HG02610 (cell line): ENCODE measurements at regions not wholly inside any gene's neighbourhood (a gene's known extent, or its start where the extent isn't known, plus 50 kb on each side); places are given as distances from the start of the nearest gene placed in this dataset.

Experiments
- ATAC-seq: cut with Tn5 transposase; IDR thresholded peaks from one replicate; pipeline ENCODE4 v1.9.1; 2021; ENCODE audit warnings: mild to moderate bottlenecking, moderate library complexity; ENCODE audit not compliant: unreplicated experiment

DNA sequence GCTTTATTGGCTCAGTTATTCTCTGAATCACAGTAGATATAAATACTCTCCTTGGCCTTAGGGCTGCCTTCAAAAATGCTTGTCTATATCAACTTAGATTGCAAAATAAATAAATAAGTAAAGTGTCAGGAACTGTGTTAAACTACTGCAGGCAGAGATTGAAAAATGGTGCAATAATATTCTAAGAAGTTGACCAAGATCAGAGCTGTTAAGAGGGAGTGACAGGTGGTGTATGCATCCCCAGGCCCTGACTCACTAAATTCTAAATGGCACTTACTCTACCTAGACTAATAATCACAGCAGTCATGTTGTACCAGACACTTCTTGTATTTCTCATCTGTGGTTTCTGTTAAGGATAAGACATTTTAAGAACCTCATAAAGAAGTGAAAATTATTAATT, 235.1 kb upstream of the SPOCK3 start:
- no peak for ATAC-seq

DNA sequence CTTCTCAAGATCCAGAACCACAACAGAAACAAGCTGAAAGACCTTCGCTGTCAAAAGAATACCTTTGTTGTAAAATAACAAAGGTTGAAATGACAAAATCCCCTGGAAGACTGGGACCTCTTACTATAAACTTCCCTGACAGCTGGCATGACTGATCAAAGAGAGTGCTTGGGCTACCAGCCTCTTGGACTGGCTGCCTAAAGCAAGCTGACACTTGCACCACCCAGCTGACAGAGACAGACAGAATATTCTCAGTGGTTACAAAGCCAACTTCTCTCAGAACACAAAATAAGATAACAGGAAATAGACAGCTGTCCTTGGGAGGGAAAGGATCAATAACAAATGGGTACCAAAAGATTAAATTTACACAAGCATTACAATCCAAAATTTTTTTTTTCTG, 241.7 kb upstream of the SPOCK3 start:
- no peak for ATAC-seq

DNA sequence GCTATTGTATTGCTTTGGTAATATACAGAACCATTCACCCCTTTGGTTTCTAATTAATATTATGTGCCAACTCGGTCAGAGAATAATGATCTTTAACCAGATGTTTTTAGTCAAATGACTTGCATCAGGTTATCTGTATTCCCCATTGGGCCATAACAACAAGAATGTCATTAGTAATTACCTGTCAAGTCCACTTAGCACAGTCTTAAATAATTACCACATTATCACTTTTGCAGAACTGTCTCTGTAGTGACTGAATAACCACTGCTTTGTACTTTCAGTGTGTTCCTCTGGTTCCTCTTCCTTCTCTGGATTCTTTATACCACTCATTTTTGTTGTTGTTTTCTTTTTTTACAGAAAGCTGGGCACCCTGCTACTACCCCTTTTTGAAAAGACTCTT, 257.7 kb upstream of the SPOCK3 start:
- ATAC-seq = no peak

DNA sequence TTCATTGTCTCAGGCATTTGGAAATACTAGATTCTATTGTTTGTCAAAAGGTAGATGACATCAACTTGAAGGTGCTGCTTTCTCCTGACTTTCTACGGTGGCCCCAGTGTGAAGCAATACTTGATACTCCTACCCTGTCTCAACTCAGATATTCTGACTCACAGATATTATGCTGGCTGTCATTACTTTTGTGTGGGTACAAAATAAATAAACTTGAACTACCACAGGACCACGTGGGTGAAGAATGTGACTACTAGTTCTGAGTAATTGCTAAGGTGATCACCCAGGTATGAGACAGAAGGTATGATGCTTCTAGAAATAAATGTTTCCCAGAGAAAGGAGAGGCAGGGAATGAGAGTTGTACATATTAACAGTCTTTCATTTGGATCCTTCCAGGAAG, 275.3 kb upstream of the SPOCK3 start:
- ATAC-seq = no peak

DNA sequence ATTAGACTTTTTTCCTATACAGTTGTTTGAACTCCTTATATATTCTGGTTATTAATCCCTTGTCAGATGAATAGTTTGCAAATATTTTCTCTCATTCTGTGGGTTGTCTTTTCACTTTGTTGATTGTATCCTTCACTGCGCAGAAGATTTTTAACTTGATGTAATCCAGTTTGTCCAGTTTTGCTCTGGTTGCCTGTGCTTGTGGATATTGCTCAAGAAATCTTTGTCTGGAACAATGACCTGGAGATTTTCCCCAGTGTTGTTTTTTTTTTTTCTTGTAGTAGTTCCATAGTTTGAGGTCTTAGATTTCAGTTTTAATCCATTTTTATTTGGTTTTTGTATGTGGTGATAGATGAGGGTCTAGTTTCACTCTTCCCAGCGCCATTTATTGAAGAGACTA, 289.8 kb upstream of the SPOCK3 start:
- no peak for ATAC-seq

DNA sequence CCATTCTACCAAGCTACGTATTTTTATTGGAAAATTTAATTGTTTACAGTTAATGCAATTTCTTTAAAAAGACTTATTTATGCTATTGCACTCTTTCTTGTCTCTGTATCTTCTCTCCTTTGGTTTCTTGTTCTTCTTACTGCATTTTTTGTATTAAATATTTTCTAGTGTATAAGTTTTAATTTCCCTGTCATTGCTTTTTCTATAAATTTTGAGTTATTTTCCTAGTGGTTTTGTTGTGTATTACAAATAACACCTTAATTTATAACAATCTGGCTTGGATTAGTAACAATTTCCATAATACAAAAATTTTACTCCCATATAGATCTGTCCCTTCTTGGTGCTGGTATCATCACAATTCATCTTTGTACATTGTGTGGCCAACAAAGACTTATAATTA, 303.5 kb upstream of the SPOCK3 start:
- ATAC-seq = no peak

DNA sequence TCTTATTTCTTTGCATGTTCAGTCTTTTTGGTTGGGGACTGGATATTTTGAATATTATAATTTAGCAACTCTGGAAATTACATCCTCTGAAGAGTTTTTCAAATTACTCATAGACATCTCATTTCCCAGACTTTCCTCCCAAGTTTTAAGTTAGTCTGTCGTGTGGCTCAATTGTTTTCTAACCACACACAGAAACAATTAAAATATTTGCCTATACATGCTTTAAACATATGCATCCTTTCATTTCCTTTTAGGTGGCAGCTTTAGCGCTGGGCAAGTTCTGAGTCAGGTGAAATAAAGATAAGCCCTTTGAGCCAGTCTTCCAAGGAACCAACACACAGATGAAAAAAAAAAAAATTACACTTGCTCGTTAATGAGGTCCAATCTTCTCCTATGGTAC, 307.0 kb upstream of the SPOCK3 start:
- no peak for ATAC-seq

DNA sequence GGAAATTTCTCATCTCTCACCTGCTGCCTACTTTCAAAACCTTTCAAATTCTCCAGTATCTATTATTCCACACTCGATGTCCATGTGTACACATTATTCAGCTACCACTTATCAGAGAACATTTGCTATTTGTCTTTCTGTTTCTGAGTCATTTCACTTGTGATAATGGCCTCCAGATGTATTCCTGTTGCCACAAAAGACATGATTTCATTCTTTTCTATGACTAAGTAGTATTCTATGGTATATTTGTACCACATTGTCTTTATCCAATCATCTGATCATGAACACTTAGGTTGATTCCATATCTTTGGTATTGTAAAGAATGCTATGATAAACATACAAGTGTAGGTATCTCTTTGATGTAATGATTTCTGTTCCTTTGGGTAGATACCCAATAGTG, 310.1 kb upstream of the SPOCK3 start:
- ATAC-seq = no peak

DNA sequence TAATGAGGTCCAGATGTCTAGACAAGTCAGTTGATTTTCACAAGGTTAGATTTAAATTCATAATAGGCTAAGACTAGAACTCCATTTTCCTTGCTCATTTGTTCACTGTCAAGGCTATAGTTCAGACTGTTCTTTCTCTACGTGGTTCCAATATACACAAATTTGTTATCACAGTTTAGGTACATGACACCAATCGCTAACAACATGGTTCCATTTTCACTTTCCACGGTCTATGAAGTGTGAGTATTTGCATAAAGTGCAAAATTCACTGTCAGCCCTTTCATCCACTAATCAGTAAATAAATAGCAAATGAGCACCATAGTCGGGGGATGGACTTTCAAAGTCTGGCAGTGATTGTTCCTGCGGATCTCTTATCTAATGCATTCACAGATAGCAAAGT, 315.7 kb upstream of the SPOCK3 start:
- ATAC-seq = no peak

DNA sequence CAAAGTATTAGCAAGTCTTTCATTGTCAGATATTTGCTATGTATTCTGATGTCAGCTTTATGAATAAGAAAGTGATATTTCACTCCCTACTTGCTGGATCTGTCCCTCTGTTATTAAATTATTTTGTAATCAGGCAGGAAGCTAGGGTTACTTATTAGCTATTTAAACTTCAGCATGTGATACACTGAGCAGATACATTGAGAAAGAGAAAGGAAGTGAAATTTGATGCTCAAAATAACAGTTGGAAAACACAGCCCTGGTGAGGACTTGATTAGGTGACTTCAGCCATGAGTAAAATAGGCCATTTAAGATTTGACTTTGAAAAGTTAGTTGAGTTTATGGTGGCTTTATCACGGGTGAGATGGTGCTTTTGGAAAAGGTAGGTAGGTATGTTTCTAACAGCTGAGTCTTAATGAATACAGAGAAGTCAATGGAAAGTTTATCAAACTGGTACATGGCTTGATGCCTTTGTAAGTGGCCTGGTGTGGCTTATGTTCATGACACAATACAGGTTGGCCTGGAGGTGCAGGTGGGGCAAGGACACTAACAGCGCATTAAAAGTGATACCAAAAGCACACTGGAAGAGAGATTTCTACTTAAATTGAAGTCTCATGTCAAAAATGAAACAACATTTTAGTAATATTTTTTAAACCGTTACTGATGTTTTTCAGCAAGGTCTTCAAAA, 321.2 kb upstream of the SPOCK3 start:
- ATAC-seq = no peak

DNA sequence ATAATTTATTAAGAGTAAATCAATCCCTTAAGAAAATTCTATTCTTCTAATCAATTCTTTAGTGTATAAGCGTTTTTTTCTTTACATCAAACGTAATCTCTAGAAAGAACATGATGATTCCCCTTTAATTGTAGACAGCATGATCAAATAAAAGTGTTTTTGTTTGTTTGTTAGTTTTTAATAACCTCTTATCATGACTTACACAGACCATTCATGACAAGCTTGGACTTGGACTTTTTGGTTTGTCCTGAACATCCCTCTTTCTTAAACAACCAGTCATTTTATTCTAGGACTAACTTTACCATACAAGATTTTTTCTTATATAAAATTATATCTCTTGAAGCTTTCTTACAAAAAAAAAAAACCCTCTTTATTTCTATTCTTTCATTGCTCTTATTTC, 344.6 kb upstream of the SPOCK3 start:
- no peak for ATAC-seq

DNA sequence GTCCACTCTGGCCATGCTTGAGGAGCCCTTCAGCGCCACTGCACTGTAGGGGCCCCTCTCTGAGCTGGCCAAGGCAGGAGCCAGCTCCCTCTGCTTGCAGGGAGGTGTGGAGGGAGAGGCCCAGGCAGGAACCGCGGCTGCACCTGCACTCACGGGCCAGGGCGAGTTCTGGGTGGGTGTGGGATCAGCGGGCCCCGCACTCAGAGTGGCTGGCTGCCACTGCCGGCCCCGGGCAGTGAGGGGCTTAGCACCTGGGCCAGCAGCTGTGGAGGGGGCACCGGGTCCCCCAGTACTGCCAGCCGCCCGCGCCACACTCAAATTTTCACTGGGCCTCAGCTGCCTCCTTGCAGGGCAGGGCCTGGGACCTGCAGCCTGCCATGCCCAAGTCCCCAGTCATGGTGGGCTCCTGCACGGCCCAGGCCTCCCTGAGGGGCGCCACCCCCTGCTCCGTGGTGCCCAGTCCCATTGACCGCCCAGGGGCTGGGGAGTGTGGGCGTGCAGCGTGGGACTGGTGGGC, 347.2 kb upstream of the SPOCK3 start:
- ATAC-seq = no peak

DNA sequence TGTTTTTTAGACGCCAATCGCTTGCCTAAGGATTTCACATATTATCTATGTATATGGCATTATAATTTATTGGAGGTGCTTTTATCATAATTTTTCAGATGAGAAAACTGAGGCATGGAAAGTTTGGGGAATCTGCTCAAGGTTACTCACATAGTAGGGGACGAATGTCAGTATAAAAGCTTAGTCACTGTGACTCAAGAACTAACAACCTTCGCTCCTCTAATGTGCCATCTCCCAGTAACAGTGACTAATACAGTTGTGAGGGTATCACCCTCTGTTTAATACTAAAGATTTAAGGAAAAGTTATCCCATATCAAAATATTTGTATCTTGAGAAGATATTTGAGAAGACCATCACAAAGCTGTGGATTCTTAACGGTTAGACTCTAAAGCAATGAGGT, 353.1 kb upstream of the SPOCK3 start:
- no peak for ATAC-seq

DNA sequence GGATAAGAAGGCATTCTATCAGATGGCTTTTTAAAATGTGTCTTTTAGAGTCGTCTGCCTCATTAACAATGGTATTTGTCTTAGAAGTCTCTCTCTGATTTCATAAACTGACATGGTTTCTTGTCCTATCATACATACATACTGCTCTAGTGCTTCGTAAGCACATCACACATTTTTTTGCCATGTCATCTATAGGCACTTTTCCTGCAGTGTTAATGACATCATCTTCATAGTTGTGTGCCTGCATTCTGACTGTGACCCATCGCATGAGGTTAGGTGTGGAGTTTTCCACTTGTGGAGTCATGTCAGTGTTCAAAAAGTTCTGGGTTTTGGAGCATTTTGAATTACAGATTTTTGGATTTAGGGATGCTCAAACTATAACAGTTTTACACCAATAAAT, 361.6 kb upstream of the SPOCK3 start:
- ATAC-seq = no peak

DNA sequence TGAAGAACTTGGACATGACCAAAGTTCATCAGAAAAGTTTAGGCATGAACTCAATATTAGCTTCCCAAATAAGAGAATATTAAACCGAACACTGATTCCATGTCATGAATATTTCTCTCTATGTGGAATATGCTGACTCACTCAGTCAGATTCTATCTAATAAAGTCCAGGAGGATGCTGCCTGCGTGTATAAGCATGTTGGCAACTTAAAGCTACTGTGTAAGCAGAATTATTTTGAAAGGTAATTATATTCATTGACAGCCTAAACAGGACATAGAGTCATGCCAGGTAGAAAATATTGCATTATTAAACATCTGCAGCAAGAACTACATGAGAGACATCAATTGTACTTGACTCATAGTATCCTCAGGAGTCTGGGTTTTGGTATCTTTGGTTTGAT, 367.9 kb upstream of the SPOCK3 start:
- ATAC-seq = no peak

DNA sequence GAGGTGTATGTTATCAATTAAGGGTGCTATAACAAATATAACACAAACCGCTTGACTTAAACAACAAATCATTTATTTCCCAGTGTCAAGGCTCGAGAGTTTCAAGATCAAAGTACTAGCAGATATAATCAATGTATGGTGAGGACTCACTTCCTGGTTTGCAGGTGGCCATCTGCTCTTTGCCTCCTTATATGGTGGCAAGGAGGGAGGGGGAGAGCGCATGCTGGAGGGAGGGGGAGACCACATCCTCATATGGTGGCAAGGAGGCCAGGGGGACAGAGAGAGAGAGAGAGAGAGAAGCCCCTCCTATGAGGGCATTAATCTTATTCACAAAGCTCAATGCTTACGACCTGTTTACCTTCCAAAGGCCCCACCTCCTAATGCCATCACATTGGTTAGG, 372.3 kb upstream of the SPOCK3 start:
- no peak for ATAC-seq

DNA sequence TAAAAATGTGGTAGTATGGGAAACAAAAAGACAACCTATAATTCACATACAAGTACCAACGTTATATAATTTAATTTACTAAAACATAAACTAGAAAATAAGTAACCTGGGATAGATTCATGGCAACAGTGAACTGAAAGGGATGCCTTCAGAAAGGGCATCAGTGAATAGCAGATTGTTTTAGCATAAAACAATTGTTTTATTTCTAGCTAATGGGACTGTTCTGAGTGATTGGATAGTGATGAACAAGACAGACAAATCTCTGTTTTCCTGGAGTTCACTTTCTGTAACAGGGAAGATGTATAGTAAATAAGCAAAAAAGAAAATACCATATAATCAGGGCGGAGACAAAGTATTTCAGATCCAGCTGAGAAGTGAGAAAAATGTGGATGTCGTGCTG, 379.1 kb upstream of the SPOCK3 start:
- ATAC-seq = no peak

DNA sequence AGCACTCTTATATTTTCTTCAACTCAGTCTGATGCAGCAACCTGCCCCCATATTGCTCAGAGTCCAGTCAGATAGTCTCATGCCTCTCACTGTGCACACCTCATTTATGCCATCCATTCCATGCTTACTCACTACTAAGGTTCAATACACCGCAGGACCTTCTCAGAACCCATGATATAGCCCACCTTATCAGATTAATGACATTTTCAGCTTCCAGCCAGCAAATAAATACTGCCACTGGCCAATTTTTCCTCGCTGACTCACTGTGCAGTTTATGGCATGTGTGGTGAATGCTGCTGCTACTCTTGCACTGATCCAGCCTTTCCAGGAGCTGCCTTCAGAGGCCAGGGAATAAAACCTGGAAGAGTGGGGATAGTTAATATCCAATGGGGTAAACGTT, 380.6 kb upstream of the SPOCK3 start:
- ATAC-seq = no peak

DNA sequence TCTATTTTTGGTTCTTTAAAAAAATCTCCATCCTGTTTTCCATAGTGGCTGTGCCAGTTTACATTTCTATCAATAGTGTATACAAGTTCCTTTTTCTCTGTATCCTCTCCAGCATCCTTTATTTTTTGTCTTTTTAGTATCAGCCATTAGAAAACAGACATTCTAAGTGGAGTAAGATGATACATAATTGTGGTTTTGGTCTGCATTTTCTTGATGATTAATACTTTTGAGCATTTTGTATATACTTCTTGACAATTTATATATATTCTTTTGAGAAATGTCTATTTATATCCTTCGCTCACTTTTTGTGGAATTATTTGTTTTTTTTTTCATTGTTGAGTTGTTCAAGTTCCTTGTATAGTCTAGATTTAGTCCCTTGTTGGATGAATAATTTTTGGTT, 382.2 kb upstream of the SPOCK3 start:
- no peak for ATAC-seq

DNA sequence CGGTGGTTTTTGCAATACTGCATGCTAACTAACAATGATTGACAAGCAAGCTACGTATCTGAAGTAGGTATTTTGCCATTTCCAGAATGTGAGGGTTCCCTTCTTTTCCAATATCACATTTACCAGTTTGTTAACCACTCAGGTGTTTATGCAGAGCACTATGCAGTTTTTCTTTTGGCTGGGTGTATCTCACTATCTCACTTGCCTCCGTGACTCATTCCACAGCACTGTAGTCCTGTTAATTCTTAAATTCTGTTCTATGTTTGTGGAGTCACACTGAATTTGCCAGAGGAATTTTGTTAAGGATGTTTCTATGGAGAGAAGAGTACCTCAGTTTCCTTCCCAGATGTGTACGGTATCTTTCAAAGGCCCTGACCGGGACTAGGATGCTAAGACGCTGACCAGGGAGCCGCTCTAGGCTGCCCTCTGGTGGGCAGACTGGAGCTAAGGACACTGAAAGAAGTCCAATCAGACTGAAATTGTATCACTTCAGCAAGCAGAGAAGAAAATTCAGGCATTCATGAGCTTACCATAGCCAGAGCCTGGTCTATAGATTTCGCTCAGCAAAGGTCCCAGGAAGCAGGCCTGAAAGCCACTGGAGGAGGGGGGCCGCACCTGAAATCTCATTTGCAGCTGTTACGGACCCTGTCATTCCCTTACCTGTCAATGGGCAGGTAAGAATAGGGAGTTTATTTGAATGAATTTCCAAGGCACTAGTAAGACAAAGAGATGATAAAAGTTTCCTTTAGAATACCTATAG, 388.4 kb upstream of the SPOCK3 start:
- ATAC-seq = peak; percentile 98

DNA sequence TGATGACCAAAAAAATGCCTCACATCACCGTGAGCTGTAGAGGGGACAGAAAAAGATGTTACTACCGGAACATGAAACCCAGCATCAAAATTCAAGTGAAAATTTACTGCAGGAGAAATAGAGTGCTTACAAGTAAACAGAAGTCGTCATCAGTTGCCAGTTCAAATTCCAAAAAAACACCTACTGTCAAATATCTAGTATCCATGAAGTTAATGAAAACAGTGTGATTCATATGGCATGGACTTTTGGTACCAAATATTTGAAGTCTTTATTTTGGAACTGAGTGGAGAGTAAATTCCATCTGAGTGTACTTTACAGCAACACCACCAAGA, 388.9 kb upstream of the SPOCK3 start:
- no peak for ATAC-seq

DNA sequence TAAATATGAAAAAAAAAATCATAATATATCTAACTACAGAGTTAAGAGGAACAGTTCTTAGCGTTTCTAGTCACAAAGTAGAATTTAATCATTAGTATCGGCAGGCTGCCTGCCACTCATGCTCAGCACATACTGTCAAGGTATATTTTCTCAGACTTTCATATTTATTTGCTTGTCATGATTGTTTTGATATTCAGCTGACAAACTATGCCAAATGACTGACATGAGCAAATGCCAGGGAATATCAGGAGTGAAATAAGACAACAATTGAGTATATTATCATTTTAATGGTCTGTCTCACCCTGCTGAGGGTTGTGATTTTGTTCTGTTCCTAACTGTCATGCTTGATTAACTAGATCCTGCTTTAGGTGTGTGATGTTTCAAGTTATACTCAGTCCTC, 395.0 kb upstream of the SPOCK3 start:
- ATAC-seq = no peak

DNA sequence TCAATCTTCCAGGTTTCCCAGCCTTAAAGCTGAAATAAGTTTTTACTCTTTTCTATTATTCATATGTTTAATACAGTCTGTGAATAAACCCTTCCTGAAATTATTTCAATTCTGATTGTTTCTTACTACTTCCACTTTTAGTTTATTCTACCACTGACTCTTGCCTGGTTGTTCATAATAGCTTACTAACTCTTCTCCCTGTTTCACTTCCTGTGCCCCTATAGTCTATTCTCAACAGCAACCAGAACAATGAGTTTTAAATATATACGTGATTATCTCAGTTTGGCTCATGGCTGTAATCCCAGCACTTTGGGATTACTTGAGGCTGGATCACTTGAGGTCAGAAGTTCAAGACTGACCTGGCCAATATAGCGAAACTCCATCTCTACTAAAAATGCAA, 408.0 kb upstream of the SPOCK3 start:
- ATAC-seq = no peak
